ENCODE measurements at regions not wholly inside any gene's neighbourhood (a gene's known extent, or its start where the extent isn't known, plus 50 kb on each side); places are given as distances from the start of the nearest gene placed in this dataset.

DNA sequence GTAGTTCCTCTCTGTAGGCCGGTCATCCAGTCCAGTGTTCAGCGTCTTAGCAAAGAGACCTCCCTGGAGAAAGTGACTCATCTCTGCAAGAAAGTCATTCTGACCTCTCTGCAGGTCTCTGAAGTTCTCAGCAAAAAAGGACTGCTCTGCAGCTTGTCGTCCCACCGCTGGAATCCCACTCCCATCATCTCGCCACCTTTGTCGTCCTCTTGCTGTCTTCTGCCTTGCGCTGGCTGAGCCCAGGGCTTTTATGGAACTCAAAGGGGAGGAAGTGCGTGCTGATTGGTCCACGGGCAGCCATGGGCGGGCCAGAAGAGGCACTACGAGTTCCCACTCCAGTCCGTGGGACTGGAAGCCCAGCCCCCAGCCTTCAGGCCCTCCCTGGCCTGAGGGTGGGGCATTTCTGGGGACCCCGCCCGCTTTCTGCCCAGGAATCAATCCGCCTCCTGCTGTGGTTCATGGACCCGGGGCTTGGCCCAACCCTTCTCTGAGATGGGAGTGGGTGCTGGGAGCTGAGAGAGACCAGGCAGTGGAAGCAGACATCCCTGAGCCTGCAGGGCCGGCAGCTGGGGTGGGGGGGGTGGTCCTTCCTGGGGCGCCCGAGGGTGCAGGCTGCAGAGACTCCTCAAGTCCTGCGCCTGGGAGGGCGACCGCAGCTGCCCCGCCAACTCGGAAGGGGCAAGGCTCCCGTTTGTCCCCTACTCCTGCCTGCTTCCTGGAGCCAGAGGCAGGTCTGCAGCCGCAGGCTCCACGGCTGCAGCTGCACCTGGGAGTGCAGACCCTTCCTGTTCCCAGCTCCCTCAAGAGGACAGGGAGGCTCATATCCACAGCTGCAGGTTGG, 660.7 kb upstream of the RAB6C start:
- TF ChIP-seq, protein P1, sequence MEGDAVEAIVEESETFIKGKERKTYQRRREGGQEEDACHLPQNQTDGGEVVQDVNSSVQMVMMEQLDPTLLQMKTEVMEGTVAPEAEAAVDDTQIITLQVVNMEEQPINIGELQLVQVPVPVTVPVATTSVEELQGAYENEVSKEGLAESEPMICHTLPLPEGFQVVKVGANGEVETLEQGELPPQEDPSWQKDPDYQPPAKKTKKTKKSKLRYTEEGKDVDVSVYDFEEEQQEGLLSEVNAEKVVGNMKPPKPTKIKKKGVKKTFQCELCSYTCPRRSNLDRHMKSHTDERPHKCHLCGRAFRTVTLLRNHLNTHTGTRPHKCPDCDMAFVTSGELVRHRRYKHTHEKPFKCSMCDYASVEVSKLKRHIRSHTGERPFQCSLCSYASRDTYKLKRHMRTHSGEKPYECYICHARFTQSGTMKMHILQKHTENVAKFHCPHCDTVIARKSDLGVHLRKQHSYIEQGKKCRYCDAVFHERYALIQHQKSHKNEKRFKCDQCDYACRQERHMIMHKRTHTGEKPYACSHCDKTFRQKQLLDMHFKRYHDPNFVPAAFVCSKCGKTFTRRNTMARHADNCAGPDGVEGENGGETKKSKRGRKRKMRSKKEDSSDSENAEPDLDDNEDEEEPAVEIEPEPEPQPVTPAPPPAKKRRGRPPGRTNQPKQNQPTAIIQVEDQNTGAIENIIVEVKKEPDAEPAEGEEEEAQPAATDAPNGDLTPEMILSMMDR (conservative IDR thresholded peaks at IDR 0.05 in 1 of 2, IDR thresholded peaks at IDR 0.05 in 1 of 2; ENCODE audit: low read depth in 1 of 2, low read length in 2 of 2): no peak
- no peak for TF ChIP-seq EZH2 (IDR thresholded peaks at IDR 0.05; ENCODE audit: low read length, missing control alignments)
